H1 (cell line): ENCODE measurements at regions not wholly inside any gene's neighbourhood (a gene's known extent, or its start where the extent isn't known, plus 50 kb on each side); places are given as distances from the start of the nearest gene placed in this dataset.

Experiments used
- CTCF ChIA-PET: fragments of 300-600 bp; sonication (Branson Sonifier 250); formaldehyde crosslinking; loops from one replicate; lab custom pipeline; 2021; ENCODE audit not compliant: partially characterized antibody; lab: Charles Lee
- POLR2A ChIA-PET: fragments of 300-600 bp; sonication (Branson Sonifier 250); formaldehyde crosslinking; loops from one replicate; lab custom pipeline; 2021; ENCODE audit warnings: inconsistent platforms; ENCODE audit not compliant: partially characterized antibody; lab: Charles Lee
- DNase-seq, 2 experiments: peaks; one replicate each; pipeline versions ENCODE4 v3.0.0 to v3.0.0-alpha.2; 2010 to 2022; ENCODE audit warnings: low spot score in 2 of 2, low read depth in 1 of 2, mixed read lengths in 1 of 2
- FAIRE-seq: peaks from 2 replicates; lab custom pipeline; 2011; peaks lifted over from hg19 to GRCh38; lab: Jason Lieb, UNC
- H2AFZ ChIP-seq: 2 replicates; pipeline ENCODE4 v1.8.1; 2012; ENCODE audit warnings: low read length, inconsistent platforms
- H2AK5ac ChIP-seq: 2 replicates; pipeline ENCODE4 v1.6.1; 2013; ENCODE audit warnings: low read depth, low read length
- H2BK120ac ChIP-seq: replicated peaks from 2 replicates; pipeline ENCODE3; 2013; ENCODE audit warnings: low read depth, low read length, inconsistent platforms
- H2BK12ac ChIP-seq: 2 replicates; pipeline ENCODE4 v1.6.1; 2013; ENCODE audit warnings: low read depth, low read length
- H2BK15ac ChIP-seq: 2 replicates; pipeline ENCODE4 v1.6.1; 2013; ENCODE audit warnings: low read length
- H2BK20ac ChIP-seq: 2 replicates; pipeline ENCODE4 v1.6.1; 2013; ENCODE audit warnings: low read length
- H2BK5ac ChIP-seq: 2 replicates; pipeline ENCODE4 v1.6.1; 2013; ENCODE audit warnings: low read depth, low read length
- H3K14ac ChIP-seq: 2 replicates; pipeline ENCODE4 v1.6.1; 2013; ENCODE audit warnings: inconsistent platforms; ENCODE audit not compliant: insufficient read length
- H3K18ac ChIP-seq: 2 replicates; pipeline ENCODE4 v1.6.1; 2013; ENCODE audit warnings: low read length; ENCODE audit errors: extremely low read depth
- H3K23ac ChIP-seq: 2 replicates; pipeline ENCODE4 v1.6.1; 2013; ENCODE audit warnings: inconsistent platforms; ENCODE audit not compliant: insufficient read length
- H3K23me2 ChIP-seq: 2 replicates; pipeline ENCODE4 v1.6.1; 2013; ENCODE audit warnings: low read depth, low read length
- H3K27ac ChIP-seq: 2 replicates; pipeline ENCODE4 v1.6.1; 2011; ENCODE audit warnings: low read depth, low read length, inconsistent platforms
- H3K27me3 ChIP-seq, 4 experiments: replicated peaks in 1 of 4; 1 replicate in 1 of 4; 2 replicates in 3 of 4; pipeline versions ENCODE4 v1.6.1 to v1.8.1; 2011 to 2013; ENCODE audit warnings: low read length in 3 of 4, mild to moderate bottlenecking in 3 of 4, inconsistent platforms in 2 of 4, mixed read lengths in 2 of 4, moderate library complexity in 1 of 4; ENCODE audit not compliant: control insufficient read depth in 3 of 4, insufficient read depth in 3 of 4; ENCODE audit errors: extremely low read depth in 1 of 4
- H3K36me3 ChIP-seq, 4 experiments: 2 replicates each; pipeline versions ENCODE4 v1.6.1 to v1.8.1; 2011 to 2013; ENCODE audit warnings: mild to moderate bottlenecking in 4 of 4, low read length in 3 of 4, moderate library complexity in 2 of 4, control low read depth in 1 of 4, inconsistent platforms in 1 of 4; ENCODE audit not compliant: insufficient read depth in 4 of 4, control insufficient read depth in 2 of 4
- H3K4ac ChIP-seq: replicated peaks from 2 replicates; pipeline ENCODE3; 2013; ENCODE audit warnings: low read length, low read depth, mixed read lengths, inconsistent platforms; ENCODE audit not compliant: insufficient read length
- H3K4me1 ChIP-seq, 4 experiments: replicated peaks in 1 of 4; 1 replicate in 1 of 4; 2 replicates in 3 of 4; pipeline versions ENCODE4 v1.6.1 to v1.8.1; 2011 to 2013; ENCODE audit warnings: low read length in 3 of 4, inconsistent platforms in 2 of 4, mixed read lengths in 1 of 4; ENCODE audit not compliant: insufficient read depth in 4 of 4, control insufficient read depth in 3 of 4
- H3K4me2 ChIP-seq, 2 experiments: 2 replicates each; pipeline versions ENCODE4 v1.6.1 to v1.8.1; 2011 to 2013; ENCODE audit warnings: low read depth in 2 of 2, low read length in 2 of 2, control low read depth in 1 of 2, inconsistent platforms in 1 of 2, mild to moderate bottlenecking in 1 of 2; ENCODE audit not compliant: insufficient read depth in 1 of 2
- H3K4me3 ChIP-seq, 4 experiments: fragments of 200-600, 300-600 bp in 1 of 4; sonication (generic), shearing (Covaris generic), sonication (Bioruptor Twin) in 1 of 4; 2 replicates each; pipeline versions ENCODE4 v1.5.1 to v1.8.1; 2011 to 2016; ENCODE audit warnings: low read length in 4 of 4, low read depth in 3 of 4, control low read depth in 2 of 4, inconsistent platforms in 2 of 4, mild to moderate bottlenecking in 2 of 4, mixed read lengths in 1 of 4, moderate library complexity in 1 of 4; ENCODE audit not compliant: insufficient read depth in 2 of 4; ENCODE audit errors: extremely low read depth in 1 of 4
- H3K56ac ChIP-seq: replicated peaks from 2 replicates; pipeline ENCODE3; 2013; ENCODE audit warnings: low read depth, mild to moderate bottlenecking, mixed read lengths, low read length, inconsistent platforms; ENCODE audit not compliant: insufficient read length
- H3K79me1 ChIP-seq: 2 replicates; pipeline ENCODE4 v1.6.1; 2013; ENCODE audit warnings: low read depth, low read length, control low read depth
- H3K79me2 ChIP-seq, 2 experiments: 2 replicates each; pipeline versions ENCODE4 v1.6.1 to v1.8.1; 2012 to 2013; ENCODE audit warnings: low read length in 2 of 2, mild to moderate bottlenecking in 2 of 2, inconsistent platforms in 1 of 2; ENCODE audit not compliant: insufficient read depth in 2 of 2, control insufficient read depth in 1 of 2
- H3K9ac ChIP-seq, 4 experiments: replicated peaks in 1 of 4; 1 replicate in 1 of 4; 2 replicates in 3 of 4; pipeline versions ENCODE4 v1.6.1 to v1.8.1; 2011 to 2013; ENCODE audit warnings: low read depth in 3 of 4, low read length in 3 of 4, control low read depth in 2 of 4, mild to moderate bottlenecking in 2 of 4, moderate library complexity in 2 of 4, inconsistent platforms in 1 of 4; ENCODE audit errors: extremely low read depth in 1 of 4
- H3K9me3 ChIP-seq, 2 experiments: 2 replicates each; pipeline versions ENCODE4 v1.6.1 to v1.8.1; 2012 to 2013; ENCODE audit warnings: mild to moderate bottlenecking in 2 of 2, moderate library complexity in 2 of 2, control low read depth in 1 of 2, inconsistent platforms in 1 of 2, low read depth in 1 of 2, low read length in 1 of 2, mixed read lengths in 1 of 2; ENCODE audit not compliant: insufficient read depth in 2 of 2
- H4K20me1 ChIP-seq, 2 experiments: replicated peaks in 1 of 2; 2 replicates each; pipeline versions ENCODE3 to v1.8.1; 2011 to 2013; ENCODE audit warnings: inconsistent platforms in 2 of 2, low read length in 2 of 2, mild to moderate bottlenecking in 1 of 2; ENCODE audit not compliant: insufficient read depth in 2 of 2, control insufficient read depth in 1 of 2
- H4K5ac ChIP-seq: 2 replicates; pipeline ENCODE4 v1.6.1; 2013; ENCODE audit warnings: low read length, low read depth, mixed read lengths, inconsistent platforms; ENCODE audit not compliant: insufficient read length
- H4K8ac ChIP-seq: 2 replicates; pipeline ENCODE4 v1.8.0; 2013; ENCODE audit warnings: mild to moderate bottlenecking, moderate library complexity, low read length, inconsistent platforms; ENCODE audit not compliant: insufficient read depth; ENCODE audit errors: extremely low read depth
- H4K91ac ChIP-seq: replicated peaks from 2 replicates; pipeline ENCODE3; 2013; ENCODE audit warnings: low read length, mixed read lengths, inconsistent platforms; ENCODE audit not compliant: insufficient read length
- BCL11A ChIP-seq, 2 experiments: IDR thresholded peaks; one replicate each; pipeline ENCODE4 v1.6.1; 2011; ENCODE audit warnings: low read depth in 2 of 2, low read length in 2 of 2, mild to moderate bottlenecking in 2 of 2
- NRF1 ChIP-seq: IDR thresholded peaks from 2 replicates; pipeline ENCODE4 v1.6.1; 2011; ENCODE audit warnings: mild to moderate bottlenecking, low read depth, low read length, improper control_type of control experiment
- RNF2 ChIP-seq: fragments of 200-900, 300-1000 bp; sonication (generic); IDR thresholded peaks from 2 replicates; pipeline ENCODE4 v1.7.1; 2016; ENCODE audit warnings: borderline replicate concordance, low read depth, mild to moderate bottlenecking, antibody characterized with exemption, low read length; ENCODE audit not compliant: poor library complexity, severe bottlenecking; ENCODE audit errors: missing control alignments
- TBP ChIP-seq: IDR thresholded peaks from 2 replicates; pipeline ENCODE4 v1.6.1; 2011; ENCODE audit warnings: low read depth, low read length, improper control_type of control experiment
- WGBS, 2 experiments: shearing (Covaris generic) in 1 of 2; methylation state at CpG; one replicate each; pipeline versions ENCODE4 v1.1.6 to v1.1.7; 2013 to 2015; ENCODE audit warnings: low lambda C conversion rate in 2 of 2, mixed read lengths in 2 of 2, inconsistent platforms in 1 of 2, low coverage in 1 of 2, missing lambda C conversion rate in 1 of 2; ENCODE audit not compliant: insufficient replicate concordance in 2 of 2, insufficient coverage in 1 of 2, insufficient read length in 1 of 2; ENCODE audit errors: extremely low coverage in 1 of 2, missing lambda C conversion rate in 1 of 2; 5-methylcytosine and 5-hydroxymethylcytosine counted together

DNA sequence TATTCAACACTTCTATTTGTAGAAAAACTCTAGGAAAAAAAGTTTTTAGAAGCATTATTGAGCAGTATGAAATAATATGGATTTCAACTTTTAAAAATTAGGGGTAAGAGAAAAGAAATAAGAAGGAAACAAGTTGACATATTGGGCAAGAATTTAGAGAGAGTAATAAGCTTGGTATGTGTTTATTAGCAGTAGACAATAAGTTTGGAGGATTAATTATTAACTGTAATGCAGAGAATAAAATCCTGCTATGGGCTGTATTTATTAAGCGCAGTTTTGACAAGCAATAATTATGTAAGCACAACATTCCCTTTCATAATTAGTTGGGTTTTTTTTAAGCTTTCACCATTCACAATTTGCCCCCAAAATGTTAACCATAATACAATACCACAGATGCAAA is 162.7 kb upstream of the SLC7A11 start:
- Histone ChIP-seq H4K20me1 (no peaks in the 10 kb centered on the region), H2BK12ac (no peak overlapping the region), H3K79me2 (no peaks in the 10 kb centered on the region), H3K23me2 (no peaks in the 10 kb centered on the region), H3K79me1 (no peaks in the 10 kb centered on the region), H4K8ac (no peak overlapping the region), H3K27me3 (peaks cover 0 to 4% (median 0%) of the 10 kb centered on the region in 4 experiments; a peak in 2 of 7 replicates), H3K56ac (no peak overlapping the region), H3K4me1 (no peaks in the 10 kb centered on the region; a peak in 1 of 7 replicates), H3K23ac (no peak overlapping the region), H4K91ac (no peak overlapping the region), H2BK120ac (no peak overlapping the region), H3K36me3 (no peaks in the 10 kb centered on the region), H3K14ac (no peak overlapping the region), H2BK5ac (no peak overlapping the region), H3K4me3 (no peak overlapping the region), H3K4me2 (no peak overlapping the region), H2BK20ac (no peak overlapping the region), H3K18ac (no peak overlapping the region), H3K27ac (no peak overlapping the region), H3K9me3 (no peaks in the 10 kb centered on the region), H2AFZ (no peak overlapping the region), H4K5ac (no peak overlapping the region), H3K9ac (no peak overlapping the region), H2BK15ac (no peak overlapping the region), H2AK5ac (no peak overlapping the region), H3K4ac (no peak overlapping the region)
- no peak for TF ChIP-seq RNF2
- TF ChIP-seq BCL11A (IDR thresholded peaks at IDR 0.05; ENCODE audit: low read depth in 2 of 2, low read length in 2 of 2) = no peak
- TF ChIP-seq NRF1 = no peak
- no peak for TF ChIP-seq TBP
- FAIRE-seq (no peak), DNase-seq (no peak)
- WGBS, 2 experiments = 85% methylated on average over 1 of the region's 1 CpG; no CpG with 5 or more reads in 1 of the 2 experiments
- CTCF ChIA-PET = interaction anchor here (1.1 to 1.5 kb wide), 2 partner anchors 8 to 182 kb away, joined by 3 to 4 read pairs; no protein-coding TSS in a partner anchor
- POLR2A ChIA-PET = no interaction called here
